A549 (cell line): ENCODE measurements at regions not wholly inside any gene's neighbourhood (a gene's known extent, or its start where the extent isn't known, plus 50 kb on each side); places are given as distances from the start of the nearest gene placed in this dataset.

ENCODE experiments used
- EP300 ChIP-seq, 2 experiments: fragments of >200 bp; sonication (Bioruptor Twin); formaldehyde crosslinking; IDR thresholded peaks; 2 replicates in 1 of 2; 3 replicates in 1 of 2; pipeline ENCODE4 v1.6.1; 2016 to 2017
- HDAC2 ChIP-seq: fragments of 200-600 bp; sonication (generic); IDR thresholded peaks from 2 replicates; pipeline ENCODE4 v1.6.1; 2016
- KDM1A ChIP-seq: fragments of 200-600 bp; sonication (generic); IDR thresholded peaks from 2 replicates; pipeline ENCODE4 v1.6.1; 2016; ENCODE audit warnings: low read depth, mild to moderate bottlenecking
- POLR2AphosphoS2 ChIP-seq: conservative IDR thresholded peaks from 2 replicates; pipeline ENCODE4 v1.6.1; 2012; ENCODE audit warnings: low read length, improper control_type of control experiment, inconsistent platforms
- RFX5 ChIP-seq: fragments of 450-650 bp; IDR thresholded peaks from 2 replicates; pipeline ENCODE4 v1.7.1; 2014; ENCODE audit warnings: antibody characterized with exemption, mild to moderate bottlenecking, moderate library complexity
- TF ChIP-seq, protein P1 (sequence below): fragments of >200 bp; sonication (Bioruptor Twin); formaldehyde crosslinking; IDR thresholded peaks from 3 replicates; pipeline ENCODE4 v1.5.1; 2016
- TF ChIP-seq, protein P2 (sequence below): fragments of 450-650 bp; IDR thresholded peaks from 2 replicates; pipeline ENCODE4 v1.6.1; 2014; ENCODE audit warnings: antibody characterized with exemption
- TF ChIP-seq, protein P3 (sequence below): fragments of 250-450 bp; sonication (Bioruptor Pico); IDR thresholded peaks from 2 replicates; pipeline ENCODE4 v1.5.0; 2021; ENCODE audit warnings: mild to moderate bottlenecking, moderate library complexity, borderline replicate concordance

DNA sequence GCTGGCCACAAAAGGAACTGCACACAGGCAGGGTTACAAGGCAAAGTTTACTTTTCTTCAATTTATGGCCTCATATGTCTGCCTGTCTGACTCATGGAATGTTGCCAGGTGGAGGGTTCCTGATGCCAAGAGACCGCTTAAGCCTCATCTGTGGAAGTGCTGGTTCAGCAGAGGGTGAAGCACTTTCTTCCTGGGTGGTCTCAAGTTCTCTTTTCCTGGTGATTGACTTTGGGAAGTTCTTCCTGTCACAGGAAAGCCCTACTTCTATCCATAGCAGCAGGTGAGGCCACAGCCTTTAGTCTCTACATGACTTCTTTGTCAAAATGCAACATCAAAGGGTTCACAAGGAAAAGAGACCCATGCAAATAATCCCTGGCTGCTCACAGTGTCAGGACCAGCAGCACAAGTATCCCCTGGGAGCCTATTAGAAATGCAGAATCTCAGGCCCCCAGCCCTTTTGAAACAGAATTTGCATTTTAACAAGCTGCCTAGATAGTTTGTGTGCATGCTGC lies 81.4 kb upstream of the IGFBP7 start:
- TF ChIP-seq, protein P1, sequence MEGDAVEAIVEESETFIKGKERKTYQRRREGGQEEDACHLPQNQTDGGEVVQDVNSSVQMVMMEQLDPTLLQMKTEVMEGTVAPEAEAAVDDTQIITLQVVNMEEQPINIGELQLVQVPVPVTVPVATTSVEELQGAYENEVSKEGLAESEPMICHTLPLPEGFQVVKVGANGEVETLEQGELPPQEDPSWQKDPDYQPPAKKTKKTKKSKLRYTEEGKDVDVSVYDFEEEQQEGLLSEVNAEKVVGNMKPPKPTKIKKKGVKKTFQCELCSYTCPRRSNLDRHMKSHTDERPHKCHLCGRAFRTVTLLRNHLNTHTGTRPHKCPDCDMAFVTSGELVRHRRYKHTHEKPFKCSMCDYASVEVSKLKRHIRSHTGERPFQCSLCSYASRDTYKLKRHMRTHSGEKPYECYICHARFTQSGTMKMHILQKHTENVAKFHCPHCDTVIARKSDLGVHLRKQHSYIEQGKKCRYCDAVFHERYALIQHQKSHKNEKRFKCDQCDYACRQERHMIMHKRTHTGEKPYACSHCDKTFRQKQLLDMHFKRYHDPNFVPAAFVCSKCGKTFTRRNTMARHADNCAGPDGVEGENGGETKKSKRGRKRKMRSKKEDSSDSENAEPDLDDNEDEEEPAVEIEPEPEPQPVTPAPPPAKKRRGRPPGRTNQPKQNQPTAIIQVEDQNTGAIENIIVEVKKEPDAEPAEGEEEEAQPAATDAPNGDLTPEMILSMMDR: no peak
- TF ChIP-seq, protein P2, sequence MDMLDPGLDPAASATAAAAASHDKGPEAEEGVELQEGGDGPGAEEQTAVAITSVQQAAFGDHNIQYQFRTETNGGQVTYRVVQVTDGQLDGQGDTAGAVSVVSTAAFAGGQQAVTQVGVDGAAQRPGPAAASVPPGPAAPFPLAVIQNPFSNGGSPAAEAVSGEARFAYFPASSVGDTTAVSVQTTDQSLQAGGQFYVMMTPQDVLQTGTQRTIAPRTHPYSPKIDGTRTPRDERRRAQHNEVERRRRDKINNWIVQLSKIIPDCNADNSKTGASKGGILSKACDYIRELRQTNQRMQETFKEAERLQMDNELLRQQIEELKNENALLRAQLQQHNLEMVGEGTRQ: no peak
- no peak for TF ChIP-seq KDM1A
- TF ChIP-seq EP300 (IDR thresholded peaks at IDR 0.05): no peak
- TF ChIP-seq, protein P3, sequence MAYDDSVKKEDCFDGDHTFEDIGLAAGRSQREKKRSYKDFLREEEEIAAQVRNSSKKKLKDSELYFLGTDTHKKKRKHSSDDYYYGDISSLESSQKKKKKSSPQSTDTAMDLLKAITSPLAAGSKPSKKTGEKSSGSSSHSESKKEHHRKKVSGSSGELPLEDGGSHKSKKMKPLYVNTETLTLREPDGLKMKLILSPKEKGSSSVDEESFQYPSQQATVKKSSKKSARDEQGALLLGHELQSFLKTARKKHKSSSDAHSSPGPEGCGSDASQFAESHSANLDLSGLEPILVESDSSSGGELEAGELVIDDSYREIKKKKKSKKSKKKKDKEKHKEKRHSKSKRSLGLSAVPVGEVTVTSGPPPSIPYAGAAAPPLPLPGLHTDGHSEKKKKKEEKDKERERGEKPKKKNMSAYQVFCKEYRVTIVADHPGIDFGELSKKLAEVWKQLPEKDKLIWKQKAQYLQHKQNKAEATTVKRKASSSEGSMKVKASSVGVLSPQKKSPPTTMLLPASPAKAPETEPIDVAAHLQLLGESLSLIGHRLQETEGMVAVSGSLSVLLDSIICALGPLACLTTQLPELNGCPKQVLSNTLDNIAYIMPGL: no peak
- TF ChIP-seq POLR2AphosphoS2: no peak
- no peak for TF ChIP-seq HDAC2
- TF ChIP-seq RFX5: no peak
